Fibroblast of lung (primary cell): ENCODE measurements at regions not wholly inside any gene's neighbourhood (a gene's known extent, or its start where the extent isn't known, plus 50 kb on each side); places are given as distances from the start of the nearest gene placed in this dataset.

Experiments used
- DNase-seq, 2 donors: peaks; one replicate each; pipeline versions ENCODE4 v3.0.0 to v3.0.0-alpha.2; 2010; ENCODE audit warnings: low read depth in 2 of 2
- H2AFZ ChIP-seq: 2 replicates; pipeline ENCODE4 v1.5.1; 2012; ENCODE audit warnings: low read length, control low read depth, inconsistent platforms
- H3K27ac ChIP-seq: 2 replicates; pipeline ENCODE4 v1.5.1; 2011; ENCODE audit warnings: low read length, control low read depth; ENCODE audit not compliant: insufficient read depth
- H3K27me3 ChIP-seq: 2 replicates; pipeline ENCODE4 v1.5.1; 2011; ENCODE audit warnings: mild to moderate bottlenecking, low read length; ENCODE audit not compliant: control insufficient read depth, insufficient read depth
- H3K36me3 ChIP-seq: 2 replicates; pipeline ENCODE4 v1.5.1; 2011; ENCODE audit warnings: low read length; ENCODE audit not compliant: control insufficient read depth, insufficient read depth
- H3K4me1 ChIP-seq: 2 replicates; pipeline ENCODE4 v1.5.1; 2011; ENCODE audit warnings: low read length; ENCODE audit not compliant: control insufficient read depth, insufficient read depth; ENCODE audit errors: extremely low read depth
- H3K4me2 ChIP-seq: 2 replicates; pipeline ENCODE4 v1.5.1; 2011; ENCODE audit warnings: low read length, control low read depth; ENCODE audit not compliant: insufficient read depth; ENCODE audit errors: extremely low read depth
- H3K4me3 ChIP-seq, 4 experiments: fragments of 200-600 bp in 1 of 4; sonication (generic) in 1 of 4; replicated peaks in 1 of 4; 2 replicates each; pipeline ENCODE4 v1.5.1; 2011 to 2016; ENCODE audit warnings: low read length in 4 of 4, low read depth in 3 of 4, mild to moderate bottlenecking in 3 of 4, control low read depth in 2 of 4, inconsistent platforms in 1 of 4, mixed read lengths in 1 of 4; ENCODE audit not compliant: insufficient read depth in 1 of 4; ENCODE audit errors: control extremely low read depth in 1 of 4
- H3K79me2 ChIP-seq: 2 replicates; pipeline ENCODE4 v1.5.1; 2012; ENCODE audit warnings: mild to moderate bottlenecking, low read length, inconsistent platforms; ENCODE audit not compliant: control insufficient read depth, insufficient read depth
- H3K9ac ChIP-seq: 2 replicates; pipeline ENCODE4 v1.5.1; 2011; ENCODE audit warnings: mild to moderate bottlenecking, low read length, control low read depth; ENCODE audit not compliant: insufficient read depth
- H3K9me3 ChIP-seq: 2 replicates; pipeline ENCODE4 v1.5.1; 2012; ENCODE audit warnings: low read depth, low read length; ENCODE audit not compliant: control insufficient read depth, insufficient read depth
- H4K20me1 ChIP-seq: 2 replicates; pipeline ENCODE4 v1.5.1; 2011; ENCODE audit warnings: low read length; ENCODE audit not compliant: control insufficient read depth, insufficient read depth; ENCODE audit errors: extremely low read depth
- CTCF ChIP-seq, 2 donors: IDR thresholded peaks in 1 of 2; conservative IDR thresholded peaks in 1 of 2; 1 replicate in 1 of 2; 2 replicates in 1 of 2; pipeline ENCODE4 v1.5.1; 2011 to 2012; ENCODE audit warnings: low read length in 2 of 2, control low read depth in 1 of 2, inconsistent platforms in 1 of 2, low read depth in 1 of 2, mild to moderate bottlenecking in 1 of 2
- EZH2 ChIP-seq: IDR thresholded peaks from 2 replicates; pipeline ENCODE4 v1.5.1; 2012; ENCODE audit warnings: low read length, control low read depth, mild to moderate bottlenecking; ENCODE audit errors: missing control alignments

GRCh38 chr21:17709266-17709611, 96.5 kb upstream of the BTG3 start:
- no peak overlapping the region for H3K4me3 ChIP-seq
- no peak overlapping the region for H3K4me2 ChIP-seq
- no peaks in the 10 kb centered on the region for H3K79me2 ChIP-seq
- H3K36me3 ChIP-seq = no peaks in the 10 kb centered on the region
- no peak overlapping the region for H3K9ac ChIP-seq
- H3K4me1 ChIP-seq = no peaks in the 10 kb centered on the region
- H3K9me3 ChIP-seq = no peaks in the 10 kb centered on the region
- TF ChIP-seq EZH2 = no peak
- TF ChIP-seq CTCF (conservative IDR thresholded peaks at IDR 0.05 in 1 of 2, IDR thresholded peaks at IDR 0.05 in 1 of 2; ENCODE audit: low read depth in 1 of 2, low read length in 2 of 2) = no peak
- H3K27ac ChIP-seq = no peak overlapping the region
- H4K20me1 ChIP-seq = no peaks in the 10 kb centered on the region
- no peak for DNase-seq
- H2AFZ ChIP-seq = no peak overlapping the region
- H3K27me3 ChIP-seq = no peaks in the 10 kb centered on the region

- H3K4me1 ChIP-seq = no peaks in the 10 kb centered on the region
- H3K4me3 ChIP-seq = no peak overlapping the region
- H2AFZ ChIP-seq = no peak overlapping the region
- no peaks in the 10 kb centered on the region for H3K36me3 ChIP-seq
- H3K79me2 ChIP-seq = no peaks in the 10 kb centered on the region
- no peaks in the 10 kb centered on the region for H3K27me3 ChIP-seq
- no peaks in the 10 kb centered on the region for H3K9me3 ChIP-seq
- no peak overlapping the region for H3K9ac ChIP-seq
- H4K20me1 ChIP-seq = no peaks in the 10 kb centered on the region
- TF ChIP-seq EZH2 = no peak
- TF ChIP-seq CTCF (conservative IDR thresholded peaks at IDR 0.05 in 1 of 2, IDR thresholded peaks at IDR 0.05 in 1 of 2; ENCODE audit: low read depth in 1 of 2, low read length in 2 of 2) = no peak
- no peak overlapping the region for H3K4me2 ChIP-seq
- peak in 1 of 2 donors; percentile 0 for DNase-seq
- H3K27ac ChIP-seq = no peak overlapping the region
Observed at GRCh38 chr21:17708522-17709265, 96.0 kb upstream of the BTG3 start.

GRCh38 chr21:17699524-17700189, 87.0 kb upstream of the BTG3 start:
- Histone ChIP-seq H3K9ac (no peak overlapping the region), H2AFZ (no peak overlapping the region), H3K4me3 (no peak overlapping the region), H3K4me1 (no peaks in the 10 kb centered on the region), H4K20me1 (no peaks in the 10 kb centered on the region), H3K36me3 (no peaks in the 10 kb centered on the region), H3K9me3 (no peaks in the 10 kb centered on the region), H3K79me2 (no peaks in the 10 kb centered on the region), H3K27ac (no peak overlapping the region), H3K27me3 (no peaks in the 10 kb centered on the region), H3K4me2 (no peak overlapping the region)
- TF ChIP-seq EZH2 (no peak), CTCF (conservative IDR thresholded peaks at IDR 0.05 in 1 of 2, IDR thresholded peaks at IDR 0.05 in 1 of 2; ENCODE audit: low read depth in 1 of 2, low read length in 2 of 2) (no peak)
- DNase-seq = no peak
